HG03045 (cell line): ENCODE measurements at regions not wholly inside any gene's neighbourhood (a gene's known extent, or its start where the extent isn't known, plus 50 kb on each side); places are given as distances from the start of the nearest gene placed in this dataset.
"Not testable (repeated sequence)": the region's sequence is repeated elsewhere in the genome, so short reads cannot be mapped to it uniquely, and the experiment has no call there.

Source experiments
- ATAC-seq: cut with Tn5 transposase; IDR thresholded peaks from one replicate; pipeline ENCODE4 v1.9.1; 2021; ENCODE audit warnings: mild to moderate bottlenecking, moderate library complexity; ENCODE audit not compliant: unreplicated experiment

GRCh38 chr2:36302911-36303310 is 52.7 kb upstream of the CRIM1 start:
- ATAC-seq, result no peak

- no peak for ATAC-seq
Measured at GRCh38 chr2:36301843-36302242, 53.7 kb upstream of the CRIM1 start.

- no peak for ATAC-seq
Measured at GRCh38 chr2:36300697-36301096, 54.9 kb upstream of the CRIM1 start.

- ATAC-seq, result no peak
Measured at GRCh38 chr2:36296798-36297197, 58.8 kb upstream of the CRIM1 start.

GRCh38 chr2:36294316-36294721 is 61.3 kb upstream of the CRIM1 start:
- ATAC-seq, result no peak

GRCh38 chr2:36290306-36290856 is 65.2 kb upstream of the CRIM1 start:
- no peak for ATAC-seq

- no peak for ATAC-seq
Measured at GRCh38 chr2:36289731-36290130, 65.8 kb upstream of the CRIM1 start.

GRCh38 chr2:36287363-36288275 is 68.0 kb upstream of the CRIM1 start:
- ATAC-seq, result no peak

- ATAC-seq, result not testable (repeated sequence)
Measured at GRCh38 chr2:36279506-36279905, 76.1 kb upstream of the CRIM1 start.

- ATAC-seq, result no peak
Measured at GRCh38 chr2:36277881-36278523, 77.6 kb upstream of the CRIM1 start.

GRCh38 chr2:36277146-36277808 is 78.3 kb upstream of the CRIM1 start:
- no peak for ATAC-seq

- no peak for ATAC-seq
Measured at GRCh38 chr2:36271266-36271665, 84.3 kb upstream of the CRIM1 start.

- no peak for ATAC-seq
Measured at GRCh38 chr2:36270758-36271157, 84.8 kb upstream of the CRIM1 start.

- no peak for ATAC-seq
Measured at GRCh38 chr2:36267194-36267593, 88.4 kb upstream of the CRIM1 start.

- no peak for ATAC-seq
Measured at GRCh38 chr2:36266536-36267121, 88.9 kb upstream of the CRIM1 start.

- ATAC-seq, result no peak
Measured at GRCh38 chr2:36262581-36262980, 93.0 kb upstream of the CRIM1 start.

- ATAC-seq, result no peak
Measured at GRCh38 chr2:36255863-36256262, 99.7 kb upstream of the CRIM1 start.

GRCh38 chr2:36253086-36253485 is 102.5 kb upstream of the CRIM1 start:
- ATAC-seq, result no peak

GRCh38 chr2:36246320-36246990 is 109.1 kb upstream of the CRIM1 start:
- ATAC-seq, result peak; percentile 78

GRCh38 chr2:36245651-36246050 is 109.9 kb upstream of the CRIM1 start:
- no peak for ATAC-seq
